SU-DHL-6 (cell line): ENCODE measurements at regions not wholly inside any gene's neighbourhood (a gene's known extent, or its start where the extent isn't known, plus 50 kb on each side); places are given as distances from the start of the nearest gene placed in this dataset.

ENCODE experiments used
- CTCF ChIP-seq: fragments of 200-600 bp; sonication (generic); IDR thresholded peaks from one replicate; pipeline ENCODE4 v1.5.1; 2017; ENCODE audit warnings: antibody characterized with exemption, mild to moderate bottlenecking, low read length, moderate library complexity; ENCODE audit not compliant: insufficient read depth, poor library complexity, severe bottlenecking
- EZH2phosphoT487 ChIP-seq: fragments of 200-600 bp; sonication (generic), shearing (Covaris generic); conservative IDR thresholded peaks from 2 replicates; pipeline ENCODE4 v1.6.1; 2018; ENCODE audit warnings: mild to moderate bottlenecking, antibody characterized with exemption, low read length, moderate library complexity, mixed read lengths

GRCh38 chr4:29711226-29711625, 1008.9 kb upstream of the PCDH7 start:
- no peak for TF ChIP-seq CTCF
- no peak for TF ChIP-seq EZH2phosphoT487
